CD4-positive, alpha-beta T cell (primary cell): ENCODE measurements at regions not wholly inside any gene's neighbourhood (a gene's known extent, or its start where the extent isn't known, plus 50 kb on each side); places are given as distances from the start of the nearest gene placed in this dataset.

Experiments used
- ATAC-seq: fragments of 200-7000 bp; cut with Tn5 transposase; one replicate; pipeline ENCODE4 v1.10.0; 2022; ENCODE audit warnings: mild to moderate bottlenecking; ENCODE audit not compliant: poor library complexity
- CTCF ChIA-PET: fragments of 350-600 bp; sonication (Branson Sonifier 250); formaldehyde crosslinking; loops from one replicate; lab custom pipeline; 2021; ENCODE audit warnings: antibody characterized with exemption, inconsistent platforms; lab: Charles Lee
- POLR2A ChIA-PET: fragments of 350-600 bp; sonication (Branson Sonifier 250); formaldehyde crosslinking; loops from one replicate; lab custom pipeline; 2021; ENCODE audit warnings: antibody characterized with exemption, inconsistent platforms; lab: Charles Lee
- DNase-seq, 14 experiments: peaks; one replicate each; pipeline ENCODE4 v3.0.0-alpha.2; 2013 to 2020; ENCODE audit warnings: mixed read lengths in 2 of 14
- H3K27ac ChIP-seq, 2 donors: one replicate each; pipeline versions ENCODE4 v1.5.1 to v1.7.0; 2013; ENCODE audit warnings: low read length in 2 of 2, low read depth in 1 of 2, mild to moderate bottlenecking in 1 of 2
- H3K27me3 ChIP-seq, 2 experiments: 1 replicate in 1 of 2; 2 replicates in 1 of 2; pipeline versions ENCODE4 v1.6.1 to v1.7.0; 2013; ENCODE audit warnings: low read length in 2 of 2, control low read depth in 1 of 2, mild to moderate bottlenecking in 1 of 2, moderate library complexity in 1 of 2; ENCODE audit not compliant: insufficient read depth in 2 of 2, control insufficient read depth in 1 of 2
- H3K36me3 ChIP-seq: one replicate; pipeline ENCODE4 v1.6.1; 2013; ENCODE audit warnings: low read length, control low read depth; ENCODE audit not compliant: insufficient read depth
- H3K4me1 ChIP-seq: one replicate; pipeline ENCODE4 v1.6.1; 2013; ENCODE audit warnings: low read length, control low read depth; ENCODE audit not compliant: insufficient read depth
- H3K4me3 ChIP-seq: one replicate; pipeline ENCODE4 v1.5.1; 2013; ENCODE audit warnings: mild to moderate bottlenecking, low read length, moderate library complexity
- H3K9me3 ChIP-seq, 2 experiments: 1 replicate in 1 of 2; 2 replicates in 1 of 2; pipeline versions ENCODE4 v1.6.1 to v1.7.0; 2013; ENCODE audit warnings: low read length in 2 of 2, mild to moderate bottlenecking in 2 of 2, control low read depth in 1 of 2, moderate library complexity in 1 of 2; ENCODE audit not compliant: control insufficient read depth in 1 of 2, insufficient read depth in 1 of 2
- H3K27ac Mint-ChIP-seq: one replicate; pipeline ENCODE4 v1.8.0; 2020; ENCODE audit warnings: mixed read lengths
- H3K27me3 Mint-ChIP-seq: one replicate; pipeline ENCODE4 v1.8.0; 2021; ENCODE audit warnings: mixed read lengths
- H3K36me3 Mint-ChIP-seq: one replicate; pipeline ENCODE4 v1.8.0; 2021; ENCODE audit warnings: low read depth, mixed read lengths
- H3K4me1 Mint-ChIP-seq: one replicate; pipeline ENCODE4 v1.8.0; 2021; ENCODE audit warnings: low read depth, mixed read lengths
- H3K4me3 Mint-ChIP-seq: one replicate; pipeline ENCODE4 v1.8.0; 2020; ENCODE audit warnings: mild to moderate bottlenecking, mixed read lengths
- H3K9me3 Mint-ChIP-seq: one replicate; pipeline ENCODE4 v1.8.0; 2020; ENCODE audit warnings: mixed read lengths
- CTCF ChIP-seq: fragments of 200-600 bp; IDR thresholded peaks from one replicate; pipeline ENCODE4 v1.8.0; 2022; ENCODE audit warnings: antibody characterized with exemption, mild to moderate bottlenecking
- intact Hi-C, 2 experiments: fragments of 100-400 bp; cut with DNase I in 1 of 2; cut with micrococcal nuclease in 1 of 2; formaldehyde crosslinking; loops; one replicate each; pipeline versions ENCODE4 v1.15.1 to v1.9.0; 2023 to 2025; cut with DNase I, micrococcal nuclease

- Mint-ChIP-seq H3K4me1 (no peaks in the 10 kb centered on the region), H3K27ac (no peak overlapping the region), H3K9me3 (no peaks in the 10 kb centered on the region), H3K36me3 (no peaks in the 10 kb centered on the region), H3K4me3 (no peak overlapping the region), H3K27me3 (peaks cover 5% of the 10 kb centered on the region)
- Histone ChIP-seq H3K9me3 (no peaks in the 10 kb centered on the region), H3K27me3 (no peaks in the 10 kb centered on the region), H3K4me3 (no peak overlapping the region), H3K4me1 (no peaks in the 10 kb centered on the region), H3K36me3 (no peaks in the 10 kb centered on the region), H3K27ac (no peak overlapping the region)
- ChIA-PET POLR2A (no interaction called here), CTCF (no interaction called here)
- ATAC-seq (no peak), DNase-seq (no peak)
- intact Hi-C loops, result no loop called here
- TF ChIP-seq CTCF, result no peak
These were observed 83.4 kb upstream of the MGMT start for GRCh38 chr10:129383651-129384050.

DNA sequence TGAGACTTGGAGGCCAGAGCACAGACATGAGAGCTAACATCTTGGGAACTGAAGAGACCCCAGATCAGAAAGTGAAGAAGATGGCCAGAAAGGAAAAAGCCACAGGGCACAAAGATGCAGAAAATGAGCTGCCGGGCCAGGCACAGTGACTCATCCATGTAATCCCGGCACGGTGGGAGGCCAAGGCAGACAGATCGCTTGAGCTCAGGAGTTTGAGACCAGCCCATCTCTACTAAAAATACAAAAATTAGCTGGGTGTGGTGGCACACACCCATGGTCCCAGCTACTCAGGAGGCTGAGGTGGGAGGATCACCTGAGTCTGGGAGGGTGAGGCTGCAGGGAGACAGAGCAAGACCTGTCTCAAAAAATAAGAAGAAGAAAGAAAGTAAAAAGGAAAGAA, 81.4 kb upstream of the MGMT start:
- no peaks in the 10 kb centered on the region for H3K36me3 ChIP-seq
- H3K9me3 ChIP-seq, result no peaks in the 10 kb centered on the region
- Mint-ChIP-seq H3K4me1 (no peaks in the 10 kb centered on the region), H3K36me3 (no peaks in the 10 kb centered on the region), H3K27me3 (peaks cover 5% of the 10 kb centered on the region), H3K9me3 (no peaks in the 10 kb centered on the region), H3K27ac (no peak overlapping the region), H3K4me3 (no peak overlapping the region)
- ATAC-seq (no peak), DNase-seq (no peak)
- H3K4me1 ChIP-seq, result no peaks in the 10 kb centered on the region
- H3K4me3 ChIP-seq, result no peak overlapping the region
- no peak for TF ChIP-seq CTCF
- POLR2A ChIA-PET, result no interaction called here
- no peaks in the 10 kb centered on the region for H3K27me3 ChIP-seq
- CTCF ChIA-PET, result no interaction called here
- no peak overlapping the region for H3K27ac ChIP-seq
- intact Hi-C loops, result no loop called here

GRCh38 chr10:129386415-129387257, 80.4 kb upstream of the MGMT start:
- ATAC-seq (no peak), DNase-seq (no peak)
- H3K36me3 ChIP-seq, result no peaks in the 10 kb centered on the region
- no peaks in the 10 kb centered on the region for H3K27me3 ChIP-seq
- H3K4me1 ChIP-seq, result no peaks in the 10 kb centered on the region
- H3K9me3 ChIP-seq, result no peaks in the 10 kb centered on the region
- no peak overlapping the region for H3K27ac Mint-ChIP-seq
- no peaks in the 10 kb centered on the region for H3K9me3 Mint-ChIP-seq
- no peak overlapping the region for H3K4me3 ChIP-seq
- no peak overlapping the region for H3K27ac ChIP-seq
- CTCF ChIA-PET, result no interaction called here
- no peaks in the 10 kb centered on the region for H3K4me1 Mint-ChIP-seq
- H3K4me3 Mint-ChIP-seq, result no peak overlapping the region
- POLR2A ChIA-PET, result interaction anchor here (0.5 kb wide), 1 partner anchor 273 kb away, joined by 3 read pairs; no protein-coding TSS in a partner anchor
- intact Hi-C loops, result no loop called here
- H3K36me3 Mint-ChIP-seq, result no peaks in the 10 kb centered on the region
- H3K27me3 Mint-ChIP-seq, result peaks cover 5% of the 10 kb centered on the region
- no peak for TF ChIP-seq CTCF
